ENCODE measurements at regions not wholly inside any gene's neighbourhood (a gene's known extent, or its start where the extent isn't known, plus 50 kb on each side); places are given as distances from the start of the nearest gene placed in this dataset.
"Not testable (repeated sequence)": the region's sequence is repeated elsewhere in the genome, so short reads cannot be mapped to it uniquely, and the experiment has no call there.

- TF ChIP-seq CTCF (IDR thresholded peaks at IDR 0.05; ENCODE audit: low read length); EZH2 (IDR thresholded peaks at IDR 0.05; ENCODE audit: borderline replicate concordance, low read length): not testable (repeated sequence)
These were observed 79.7 kb upstream of the LMO2 start for GRCh38 chr11:33971530-33971929.

Measured in OCI-LY1 (cell line).